Endodermal cell (in vitro differentiated cells): ENCODE measurements at regions not wholly inside any gene's neighbourhood (a gene's known extent, or its start where the extent isn't known, plus 50 kb on each side); places are given as distances from the start of the nearest gene placed in this dataset.
A peak's percentile ranks its signal among the peaks of the same experiment; 100 is the strongest.

ENCODE experiments used
- DNase-seq: peaks from one replicate; pipeline ENCODE4 v3.0.0-alpha.2; 2017
- H3K27ac ChIP-seq: 2 replicates; pipeline ENCODE4 v1.5.1; 2013; ENCODE audit warnings: mild to moderate bottlenecking, low read depth, low read length, moderate library complexity
- H3K27me3 ChIP-seq: 2 replicates; pipeline ENCODE4 v1.6.1; 2013; ENCODE audit warnings: mild to moderate bottlenecking, low read length, moderate library complexity; ENCODE audit not compliant: insufficient read depth, control insufficient read depth, poor library complexity, severe bottlenecking
- H3K36me3 ChIP-seq: 2 replicates; pipeline ENCODE4 v1.7.0; 2013; ENCODE audit warnings: mild to moderate bottlenecking, low read length, moderate library complexity; ENCODE audit not compliant: control insufficient read depth, insufficient read depth
- H3K4me1 ChIP-seq: one replicate; pipeline ENCODE4 v1.7.0; 2013; ENCODE audit warnings: low read length; ENCODE audit not compliant: control insufficient read depth, insufficient read depth
- H3K4me3 ChIP-seq: 2 replicates; pipeline ENCODE4 v1.5.1; 2013; ENCODE audit warnings: mild to moderate bottlenecking, low read length, moderate library complexity
- H3K9ac ChIP-seq: 2 replicates; pipeline ENCODE4 v1.6.1; 2013; ENCODE audit warnings: mild to moderate bottlenecking, low read length, moderate library complexity; ENCODE audit not compliant: poor library complexity, severe bottlenecking; ENCODE audit errors: extremely low read depth
- H3K9me3 ChIP-seq: 2 replicates; pipeline ENCODE4 v1.6.1; 2013; ENCODE audit warnings: mild to moderate bottlenecking, low read length, moderate library complexity; ENCODE audit not compliant: control insufficient read depth
- H3K27ac Mint-ChIP-seq: 2 replicates; pipeline ENCODE4 v1.8.0; 2020; ENCODE audit warnings: mixed read lengths
- H3K27me3 Mint-ChIP-seq: 2 replicates; pipeline ENCODE4 v1.8.0; 2021; ENCODE audit warnings: mild to moderate bottlenecking, mixed read lengths; ENCODE audit not compliant: insufficient read depth
- H3K36me3 Mint-ChIP-seq: 2 replicates; pipeline ENCODE4 v1.8.0; 2020; ENCODE audit warnings: low read depth, mixed read lengths
- H3K4me1 Mint-ChIP-seq: 2 replicates; pipeline ENCODE4 v1.8.0; 2020; ENCODE audit warnings: mixed read lengths
- H3K4me3 Mint-ChIP-seq: 2 replicates; pipeline ENCODE4 v1.8.0; 2020; ENCODE audit warnings: mild to moderate bottlenecking, moderate library complexity, mixed read lengths
- H3K9me3 Mint-ChIP-seq: 2 replicates; pipeline ENCODE4 v1.8.0; 2020; ENCODE audit warnings: mild to moderate bottlenecking, mixed read lengths
- CTCF ChIP-seq: fragments of 200-600 bp; sonication (generic); conservative IDR thresholded peaks from 2 replicates; pipeline ENCODE4 v1.5.0; 2021; ENCODE audit warnings: antibody characterized with exemption, mild to moderate bottlenecking
- WGBS, 2 experiments: methylation state at CpG; one replicate each; pipeline versions ENCODE4 v1.1.5 to v1.1.7; 2013; ENCODE audit warnings: missing lambda C conversion rate in 2 of 2, mixed read lengths in 1 of 2; ENCODE audit not compliant: insufficient coverage in 1 of 2, insufficient read length in 1 of 2; 5-methylcytosine and 5-hydroxymethylcytosine counted together

- WGBS, 2 experiments = 88 to 100% methylated on average over 3 to 6 of the region's 6 CpGs
- DNase-seq = peak; percentile 67
- no peaks in the 10 kb centered on the region for H3K9me3 Mint-ChIP-seq
Observed at GRCh38 chr5:96595300-96596090, 66.7 kb upstream of the CAST start.

GRCh38 chr5:96597438-96598020 lies 64.6 kb upstream of the CAST start:
- no peak overlapping the region for H3K27ac ChIP-seq

More at GRCh38 chr5:96595300-96596090, 66.7 kb upstream of the CAST start:
- Histone ChIP-seq H3K27me3 (no peaks in the 10 kb centered on the region), H3K4me3 (no peak overlapping the region), H3K9me3 (no peaks in the 10 kb centered on the region), H3K27ac (no peak overlapping the region), H3K9ac (no peak overlapping the region), H3K36me3 (no peaks in the 10 kb centered on the region), H3K4me1 (no peaks in the 10 kb centered on the region)
- peaks cover 3% of the 10 kb centered on the region for H3K27me3 Mint-ChIP-seq
- no peaks in the 10 kb centered on the region for H3K4me1 Mint-ChIP-seq
- TF ChIP-seq CTCF = peak; percentile 80
- no peak overlapping the region for H3K4me3 Mint-ChIP-seq
- no peaks in the 10 kb centered on the region for H3K36me3 Mint-ChIP-seq
- no peak overlapping the region for H3K27ac Mint-ChIP-seq

GRCh38 chr5:96601200-96601599 lies 61.0 kb upstream of the CAST start:
- WGBS, 2 experiments = 73 to 93% methylated on average over 3 to 5 of the region's 5 CpGs
- no peaks in the 10 kb centered on the region for H3K27me3 ChIP-seq
- H3K4me3 ChIP-seq = no peak overlapping the region
- no peak overlapping the region for H3K4me3 Mint-ChIP-seq
- H3K36me3 ChIP-seq = no peaks in the 10 kb centered on the region
- H3K27ac Mint-ChIP-seq = no peak overlapping the region
- no peaks in the 10 kb centered on the region for H3K36me3 Mint-ChIP-seq
- no peak overlapping the region for H3K9ac ChIP-seq
- no peak overlapping the region for H3K27ac ChIP-seq
- H3K9me3 ChIP-seq = no peaks in the 10 kb centered on the region
- no peaks in the 10 kb centered on the region for H3K27me3 Mint-ChIP-seq
- no peaks in the 10 kb centered on the region for H3K4me1 ChIP-seq
- H3K4me1 Mint-ChIP-seq = no peaks in the 10 kb centered on the region
- no peaks in the 10 kb centered on the region for H3K9me3 Mint-ChIP-seq
- TF ChIP-seq CTCF = no peak
- no peak for DNase-seq

More at GRCh38 chr5:96597438-96598020, 64.6 kb upstream of the CAST start:
- Histone ChIP-seq H3K27me3 (no peaks in the 10 kb centered on the region), H3K4me3 (no peak overlapping the region), H3K36me3 (no peaks in the 10 kb centered on the region), H3K4me1 (no peaks in the 10 kb centered on the region), H3K9ac (no peak overlapping the region), H3K9me3 (no peaks in the 10 kb centered on the region)
- DNase-seq = no peak
- Mint-ChIP-seq H3K27me3 (no peaks in the 10 kb centered on the region), H3K4me3 (no peak overlapping the region), H3K4me1 (no peaks in the 10 kb centered on the region), H3K36me3 (no peaks in the 10 kb centered on the region), H3K27ac (no peak overlapping the region), H3K9me3 (no peaks in the 10 kb centered on the region)
- 89% methylated on average over 3 to 4 of the region's 4 CpGs for WGBS, 2 experiments
- TF ChIP-seq CTCF = no peak
